H9 (cell line): ENCODE measurements at regions not wholly inside any gene's neighbourhood (a gene's known extent, or its start where the extent isn't known, plus 50 kb on each side); places are given as distances from the start of the nearest gene placed in this dataset.

Experiments
- DNase-seq: peaks from one replicate; pipeline ENCODE4 v3.0.0-alpha.2; 2017
- H2AFZ ChIP-seq: one replicate; pipeline ENCODE4 v1.6.1; 2013; ENCODE audit warnings: mild to moderate bottlenecking, low read length, control low read depth, moderate library complexity
- H2AK5ac ChIP-seq: 2 replicates; pipeline ENCODE4 v1.6.1; 2013; ENCODE audit warnings: low read length, control low read depth, mixed read lengths; ENCODE audit not compliant: insufficient read length
- H2BK120ac ChIP-seq: one replicate; pipeline ENCODE4 v1.6.1; 2013; ENCODE audit warnings: low read depth, mild to moderate bottlenecking, low read length, control low read depth, inconsistent platforms; ENCODE audit not compliant: poor library complexity, severe bottlenecking
- H2BK12ac ChIP-seq: 2 replicates; pipeline ENCODE4 v1.6.1; 2013; ENCODE audit warnings: low read length, control low read depth, mixed read lengths, low read depth; ENCODE audit not compliant: insufficient read length
- H2BK15ac ChIP-seq: 2 replicates; pipeline ENCODE4 v1.6.1; 2013; ENCODE audit warnings: low read depth, low read length, control low read depth
- H2BK20ac ChIP-seq: one replicate; pipeline ENCODE4 v1.6.1; 2013; ENCODE audit warnings: low read depth, mild to moderate bottlenecking, low read length, control low read depth, inconsistent platforms; ENCODE audit not compliant: poor library complexity, severe bottlenecking
- H2BK5ac ChIP-seq: 2 replicates; pipeline ENCODE4 v1.6.1; 2013; ENCODE audit warnings: low read length, control low read depth, mixed read lengths; ENCODE audit not compliant: insufficient read length
- H3K14ac ChIP-seq: 2 replicates; pipeline ENCODE4 v1.6.1; 2013; ENCODE audit warnings: low read length, control low read depth; ENCODE audit not compliant: insufficient read depth
- H3K18ac ChIP-seq: 2 replicates; pipeline ENCODE4 v1.6.1; 2013; ENCODE audit warnings: low read depth, mild to moderate bottlenecking, mixed read lengths, low read length, control low read depth; ENCODE audit not compliant: insufficient read length
- H3K23ac ChIP-seq: 2 replicates; pipeline ENCODE4 v1.6.1; 2013; ENCODE audit warnings: low read length, control low read depth, mixed read lengths, low read depth; ENCODE audit not compliant: insufficient read length
- H3K23me2 ChIP-seq: 2 replicates; pipeline ENCODE4 v1.6.1; 2013; ENCODE audit warnings: low read depth, mild to moderate bottlenecking, mixed read lengths, low read length, control low read depth; ENCODE audit not compliant: insufficient read length, poor library complexity, severe bottlenecking
- H3K27ac ChIP-seq: 2 replicates; pipeline ENCODE4 v1.5.1; 2013; ENCODE audit warnings: low read length, control low read depth, mixed read lengths, low read depth; ENCODE audit not compliant: insufficient read length
- H3K27me3 ChIP-seq: 2 replicates; pipeline ENCODE4 v1.6.1; 2013; ENCODE audit warnings: low read length, control low read depth, inconsistent platforms; ENCODE audit not compliant: insufficient read depth
- H3K4ac ChIP-seq: 2 replicates; pipeline ENCODE4 v1.6.1; 2013; ENCODE audit warnings: low read depth, mild to moderate bottlenecking, control low read depth, inconsistent platforms, low read length, moderate library complexity
- H3K4me1 ChIP-seq: 2 replicates; pipeline ENCODE4 v1.6.1; 2013; ENCODE audit warnings: low read length, control low read depth, inconsistent platforms; ENCODE audit not compliant: insufficient read depth
- H3K4me2 ChIP-seq: 2 replicates; pipeline ENCODE4 v1.6.1; 2013; ENCODE audit warnings: low read length, control low read depth, mixed read lengths; ENCODE audit not compliant: insufficient read length, insufficient read depth
- H3K56ac ChIP-seq: 2 replicates; pipeline ENCODE4 v1.6.1; 2013; ENCODE audit warnings: low read depth, mild to moderate bottlenecking, mixed read lengths, low read length, control low read depth; ENCODE audit not compliant: insufficient read length
- H3K79me1 ChIP-seq: 2 replicates; pipeline ENCODE4 v1.6.1; 2013; ENCODE audit warnings: low read depth, mild to moderate bottlenecking, moderate library complexity, low read length, control low read depth, inconsistent platforms; ENCODE audit not compliant: insufficient read depth, poor library complexity, severe bottlenecking
- H3K79me2 ChIP-seq: 2 replicates; pipeline ENCODE4 v1.6.1; 2013; ENCODE audit warnings: low read length, control low read depth, inconsistent platforms; ENCODE audit not compliant: insufficient read depth
- H3K9ac ChIP-seq: 2 replicates; pipeline ENCODE4 v1.6.1; 2013; ENCODE audit warnings: low read length, control low read depth, mixed read lengths; ENCODE audit not compliant: insufficient read length; ENCODE audit errors: extremely low read depth
- H3K9me3 ChIP-seq: one replicate; pipeline ENCODE4 v1.6.1; 2013; ENCODE audit warnings: low read depth, low read length, inconsistent platforms; ENCODE audit not compliant: control insufficient read depth
- H3T11ph ChIP-seq: one replicate; pipeline ENCODE4 v1.6.1; 2013; ENCODE audit warnings: mild to moderate bottlenecking, low read length, control low read depth, inconsistent platforms
- H4K20me1 ChIP-seq: one replicate; pipeline ENCODE4 v1.6.1; 2013; ENCODE audit not compliant: control insufficient read depth, insufficient read length, insufficient read depth
- H4K5ac ChIP-seq: 2 replicates; pipeline ENCODE4 v1.6.1; 2013; ENCODE audit warnings: low read depth, mild to moderate bottlenecking, mixed read lengths, low read length, control low read depth; ENCODE audit not compliant: insufficient read length
- H4K8ac ChIP-seq: replicated peaks from 2 replicates; pipeline ENCODE4 v1.6.1; 2013; ENCODE audit warnings: low read length, control low read depth, mixed read lengths, low read depth; ENCODE audit not compliant: insufficient read length
- H4K91ac ChIP-seq: 2 replicates; pipeline ENCODE4 v1.6.1; 2013; ENCODE audit warnings: low read depth, mild to moderate bottlenecking, moderate library complexity, mixed read lengths, low read length, control low read depth; ENCODE audit not compliant: insufficient read length
- H3K27ac Mint-ChIP-seq, 3 experiments: 2 replicates in 2 of 3; 3 replicates in 1 of 3; pipeline ENCODE4 v1.8.0; 2020 to 2021; ENCODE audit warnings: mixed read lengths in 3 of 3, mild to moderate bottlenecking in 1 of 3, moderate library complexity in 1 of 3
- H3K27me3 Mint-ChIP-seq: 2 replicates; pipeline ENCODE4 v1.8.0; 2021; ENCODE audit warnings: low read depth, mild to moderate bottlenecking, moderate library complexity, mixed read lengths
- H3K36me3 Mint-ChIP-seq, 3 experiments: 2 replicates in 2 of 3; 3 replicates in 1 of 3; pipeline ENCODE4 v1.8.0; 2020 to 2021; ENCODE audit warnings: low read depth in 3 of 3, mixed read lengths in 3 of 3; ENCODE audit not compliant: insufficient read depth in 1 of 3
- H3K4me1 Mint-ChIP-seq, 2 experiments: 2 replicates each; pipeline ENCODE4 v1.8.0; 2020; ENCODE audit warnings: mixed read lengths in 2 of 2
- H3K4me3 Mint-ChIP-seq, 2 experiments: 2 replicates in 1 of 2; 3 replicates in 1 of 2; pipeline ENCODE4 v1.8.0; 2020 to 2021; ENCODE audit warnings: mild to moderate bottlenecking in 2 of 2, mixed read lengths in 2 of 2, moderate library complexity in 1 of 2
- H3K9me3 Mint-ChIP-seq, 2 experiments: 2 replicates in 1 of 2; 3 replicates in 1 of 2; pipeline ENCODE4 v1.8.0; 2020; ENCODE audit warnings: mild to moderate bottlenecking in 2 of 2, mixed read lengths in 2 of 2, moderate library complexity in 1 of 2
- WGBS: extraction: QIAGEN DNeasy Blood & Tissue Kit; methylation state at CpG from one replicate; pipeline ENCODE4 v1.1.7; 2013; ENCODE audit warnings: missing lambda C conversion rate, low lambda C conversion rate, mixed read lengths; ENCODE audit not compliant: insufficient read length; ENCODE audit errors: extremely low coverage; 5-methylcytosine and 5-hydroxymethylcytosine counted together
- TF ChIP-seq, protein P1 (sequence below): fragments of 200-600 bp; sonication (generic); conservative IDR thresholded peaks from 3 replicates; pipeline ENCODE4 v1.8.0; 2021; ENCODE audit warnings: antibody characterized with exemption, mild to moderate bottlenecking

DNA sequence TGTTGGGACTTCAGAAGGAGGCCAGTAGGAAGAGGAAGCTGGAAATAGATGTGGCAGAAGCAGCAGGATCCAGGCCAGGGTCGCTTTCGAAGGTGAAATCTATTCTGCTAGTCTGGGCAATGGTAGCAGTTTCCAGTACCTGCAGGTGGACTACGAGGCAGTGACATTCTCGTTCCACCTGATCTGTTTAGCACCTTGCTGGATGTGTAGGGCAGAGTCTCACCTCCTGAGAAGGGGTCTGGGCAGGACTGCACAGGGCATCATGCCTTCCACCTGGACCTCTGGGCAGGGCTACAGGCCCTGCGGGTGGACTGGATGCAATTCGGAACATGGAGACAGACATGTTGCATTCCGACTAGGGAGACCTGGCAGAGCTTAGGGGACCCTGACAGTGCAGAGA is 254.8 kb upstream of the ZNF32 start:
- WGBS: no CpG with 5 or more reads among the region's 7 CpGs

More for the DNA sequence above, 254.8 kb upstream of the ZNF32 start:
- H3K4ac ChIP-seq: no peak overlapping the region
- H3K27ac ChIP-seq: no peak overlapping the region
- no peak overlapping the region for H2BK120ac ChIP-seq
- Mint-ChIP-seq H3K4me3 (no peak overlapping the region), H3K36me3 (no peaks in the 10 kb centered on the region), H3K9me3 (no peaks in the 10 kb centered on the region), H3K27me3 (peaks cover 5% of the 10 kb centered on the region), H3K4me1 (no peaks in the 10 kb centered on the region), H3K27ac (no peak overlapping the region; a peak in 1 of 7 replicates)
- DNase-seq: no peak
- no peak overlapping the region for H2BK5ac ChIP-seq
- TF ChIP-seq, protein P1, sequence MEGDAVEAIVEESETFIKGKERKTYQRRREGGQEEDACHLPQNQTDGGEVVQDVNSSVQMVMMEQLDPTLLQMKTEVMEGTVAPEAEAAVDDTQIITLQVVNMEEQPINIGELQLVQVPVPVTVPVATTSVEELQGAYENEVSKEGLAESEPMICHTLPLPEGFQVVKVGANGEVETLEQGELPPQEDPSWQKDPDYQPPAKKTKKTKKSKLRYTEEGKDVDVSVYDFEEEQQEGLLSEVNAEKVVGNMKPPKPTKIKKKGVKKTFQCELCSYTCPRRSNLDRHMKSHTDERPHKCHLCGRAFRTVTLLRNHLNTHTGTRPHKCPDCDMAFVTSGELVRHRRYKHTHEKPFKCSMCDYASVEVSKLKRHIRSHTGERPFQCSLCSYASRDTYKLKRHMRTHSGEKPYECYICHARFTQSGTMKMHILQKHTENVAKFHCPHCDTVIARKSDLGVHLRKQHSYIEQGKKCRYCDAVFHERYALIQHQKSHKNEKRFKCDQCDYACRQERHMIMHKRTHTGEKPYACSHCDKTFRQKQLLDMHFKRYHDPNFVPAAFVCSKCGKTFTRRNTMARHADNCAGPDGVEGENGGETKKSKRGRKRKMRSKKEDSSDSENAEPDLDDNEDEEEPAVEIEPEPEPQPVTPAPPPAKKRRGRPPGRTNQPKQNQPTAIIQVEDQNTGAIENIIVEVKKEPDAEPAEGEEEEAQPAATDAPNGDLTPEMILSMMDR: no peak
- no peak overlapping the region for H2AFZ ChIP-seq
- H4K8ac ChIP-seq: no peak overlapping the region
- no peak overlapping the region for H2BK20ac ChIP-seq
- no peak overlapping the region for H3T11ph ChIP-seq
- H3K23ac ChIP-seq: no peak overlapping the region
- no peaks in the 10 kb centered on the region for H3K79me1 ChIP-seq
- H3K4me2 ChIP-seq: no peak overlapping the region
- H3K79me2 ChIP-seq: no peaks in the 10 kb centered on the region
- no peak overlapping the region for H3K14ac ChIP-seq
- H3K18ac ChIP-seq: no peak overlapping the region
- no peak overlapping the region for H3K56ac ChIP-seq
- H2AK5ac ChIP-seq: no peak overlapping the region
- no peaks in the 10 kb centered on the region for H3K4me1 ChIP-seq
- no peak overlapping the region for H2BK12ac ChIP-seq
- H3K23me2 ChIP-seq: no peaks in the 10 kb centered on the region
- H4K91ac ChIP-seq: no peak overlapping the region
- H4K20me1 ChIP-seq: no peaks in the 10 kb centered on the region
- H4K5ac ChIP-seq: no peak overlapping the region
- H3K9ac ChIP-seq: no peak overlapping the region
- H2BK15ac ChIP-seq: no peak overlapping the region
- no peaks in the 10 kb centered on the region for H3K27me3 ChIP-seq
- H3K9me3 ChIP-seq: no peaks in the 10 kb centered on the region
